Gastrocnemius medialis (tissue), 4 donors: ENCODE measurements at regions not wholly inside any gene's neighbourhood (a gene's known extent, or its start where the extent isn't known, plus 50 kb on each side); places are given as distances from the start of the nearest gene placed in this dataset.

Experiments
- POLR2A ChIP-seq, 2 donors: fragments of 450-650 bp; IDR thresholded peaks; one replicate each; pipeline ENCODE4 v1.6.1; 2017; ENCODE audit warnings: antibody characterized with exemption in 2 of 2, mild to moderate bottlenecking in 2 of 2, moderate library complexity in 2 of 2
- TF ChIP-seq, protein P1 (sequence below), 5 experiments: fragments of 450-650 bp in 3 of 5; fragments of 200-600 bp in 2 of 5; sonication (generic) in 2 of 5; IDR thresholded peaks in 4 of 5; conservative IDR thresholded peaks in 1 of 5; 1 replicate in 4 of 5; 2 replicates in 1 of 5; pipeline ENCODE4 v1.5.1; 2016 to 2019; ENCODE audit warnings: antibody characterized with exemption in 5 of 5, mild to moderate bottlenecking in 3 of 5, moderate library complexity in 3 of 5

DNA sequence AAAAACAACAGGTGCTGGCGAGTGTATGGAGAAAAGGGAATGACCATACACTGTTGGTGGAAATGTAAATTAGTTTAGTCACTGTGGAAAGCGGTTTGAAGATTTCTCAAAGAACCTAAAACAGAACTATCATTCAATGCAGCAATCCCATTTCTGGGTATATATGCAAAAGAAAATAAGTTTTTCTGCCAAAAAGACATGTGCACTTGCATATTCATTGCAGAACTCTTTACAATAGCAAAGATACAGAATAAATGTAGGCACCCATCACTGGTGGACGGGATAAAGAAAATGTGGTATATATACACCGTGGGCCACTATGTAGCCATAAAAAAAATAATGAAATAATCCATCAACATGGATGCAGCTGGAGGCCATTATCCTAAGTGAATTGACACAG is 105.1 kb upstream of the FSTL5 start:
- TF ChIP-seq, protein P1, sequence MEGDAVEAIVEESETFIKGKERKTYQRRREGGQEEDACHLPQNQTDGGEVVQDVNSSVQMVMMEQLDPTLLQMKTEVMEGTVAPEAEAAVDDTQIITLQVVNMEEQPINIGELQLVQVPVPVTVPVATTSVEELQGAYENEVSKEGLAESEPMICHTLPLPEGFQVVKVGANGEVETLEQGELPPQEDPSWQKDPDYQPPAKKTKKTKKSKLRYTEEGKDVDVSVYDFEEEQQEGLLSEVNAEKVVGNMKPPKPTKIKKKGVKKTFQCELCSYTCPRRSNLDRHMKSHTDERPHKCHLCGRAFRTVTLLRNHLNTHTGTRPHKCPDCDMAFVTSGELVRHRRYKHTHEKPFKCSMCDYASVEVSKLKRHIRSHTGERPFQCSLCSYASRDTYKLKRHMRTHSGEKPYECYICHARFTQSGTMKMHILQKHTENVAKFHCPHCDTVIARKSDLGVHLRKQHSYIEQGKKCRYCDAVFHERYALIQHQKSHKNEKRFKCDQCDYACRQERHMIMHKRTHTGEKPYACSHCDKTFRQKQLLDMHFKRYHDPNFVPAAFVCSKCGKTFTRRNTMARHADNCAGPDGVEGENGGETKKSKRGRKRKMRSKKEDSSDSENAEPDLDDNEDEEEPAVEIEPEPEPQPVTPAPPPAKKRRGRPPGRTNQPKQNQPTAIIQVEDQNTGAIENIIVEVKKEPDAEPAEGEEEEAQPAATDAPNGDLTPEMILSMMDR (IDR thresholded peaks at IDR 0.05 in 4 of 5, conservative IDR thresholded peaks at IDR 0.05 in 1 of 5) = no peak
- TF ChIP-seq POLR2A (IDR thresholded peaks at IDR 0.05) = no peak
